HG02571 (cell line): ENCODE measurements at regions not wholly inside any gene's neighbourhood (a gene's known extent, or its start where the extent isn't known, plus 50 kb on each side); places are given as distances from the start of the nearest gene placed in this dataset.

ENCODE experiments used
- ATAC-seq: cut with Tn5 transposase; IDR thresholded peaks from one replicate; pipeline ENCODE4 v1.9.1; 2021; ENCODE audit warnings: mild to moderate bottlenecking, moderate library complexity; ENCODE audit not compliant: unreplicated experiment

GRCh38 chr14:36465178-36465577 is 54.9 kb downstream of the NKX2-1 start:
- no peak for ATAC-seq

- no peak for ATAC-seq
Observed at GRCh38 chr14:36462890-36463289, 57.1 kb downstream of the NKX2-1 start.

- ATAC-seq, result no peak
Observed at GRCh38 chr14:36455241-36455627, 64.8 kb downstream of the NKX2-1 start.

- ATAC-seq, result no peak
Observed at GRCh38 chr14:36454599-36455240, 65.3 kb downstream of the NKX2-1 start.

GRCh38 chr14:36452860-36453259 is 67.2 kb downstream of the NKX2-1 start:
- no peak for ATAC-seq

GRCh38 chr14:36451310-36452065 is 68.5 kb downstream of the NKX2-1 start:
- ATAC-seq, result no peak

- ATAC-seq, result no peak
Observed at GRCh38 chr14:36450550-36450949, 69.5 kb downstream of the NKX2-1 start.

GRCh38 chr14:36449903-36450302 is 70.1 kb downstream of the NKX2-1 start:
- ATAC-seq, result no peak

GRCh38 chr14:36443374-36443773 is 76.7 kb downstream of the NKX2-1 start:
- ATAC-seq, result no peak

- ATAC-seq, result no peak
Observed at GRCh38 chr14:36442824-36443241, 77.2 kb downstream of the NKX2-1 start.

- no peak for ATAC-seq
Observed at GRCh38 chr14:36441283-36441682, 78.7 kb downstream of the NKX2-1 start.

GRCh38 chr14:36439766-36440165 is 80.3 kb downstream of the NKX2-1 start:
- ATAC-seq, result no peak

GRCh38 chr14:36438883-36439282 is 81.1 kb downstream of the NKX2-1 start:
- no peak for ATAC-seq

GRCh38 chr14:36430662-36431084 is 89.4 kb downstream of the NKX2-1 start:
- no peak for ATAC-seq

- ATAC-seq, result no peak
Observed at GRCh38 chr14:36430169-36430568, 89.9 kb downstream of the NKX2-1 start.

- ATAC-seq, result no peak
Observed at GRCh38 chr14:36429692-36430091, 90.3 kb downstream of the NKX2-1 start.

- no peak for ATAC-seq
Observed at GRCh38 chr14:36428350-36428749, 91.7 kb downstream of the NKX2-1 start.

GRCh38 chr14:36426836-36427235 is 93.2 kb downstream of the NKX2-1 start:
- ATAC-seq, result no peak

GRCh38 chr14:36426113-36426512 is 93.9 kb downstream of the NKX2-1 start:
- ATAC-seq, result no peak

GRCh38 chr14:36424478-36425102 is 95.4 kb downstream of the NKX2-1 start:
- ATAC-seq, result no peak

- no peak for ATAC-seq
Observed at GRCh38 chr14:36423430-36423829, 96.6 kb downstream of the NKX2-1 start.

- no peak for ATAC-seq
Observed at GRCh38 chr14:36420149-36420687, 99.8 kb upstream of the MBIP start.
